GM12875 (cell line): ENCODE measurements at regions not wholly inside any gene's neighbourhood (a gene's known extent, or its start where the extent isn't known, plus 50 kb on each side); places are given as distances from the start of the nearest gene placed in this dataset.

Experiments
- H3K4me3 ChIP-seq: one replicate; pipeline ENCODE4 v1.5.1; 2011; ENCODE audit warnings: low read depth, low read length, control low read depth
- CTCF ChIP-seq: IDR thresholded peaks from 2 replicates; pipeline ENCODE4 v1.5.1; 2011; ENCODE audit warnings: low read depth, mild to moderate bottlenecking, control low read depth, inconsistent platforms, low read length, moderate library complexity, borderline replicate concordance; ENCODE audit not compliant: insufficient read depth

GRCh38 chr20:11395581-11395980 lies 522.1 kb upstream of the BTBD3 start:
- no peak for TF ChIP-seq CTCF
- no peak overlapping the region for H3K4me3 ChIP-seq

DNA sequence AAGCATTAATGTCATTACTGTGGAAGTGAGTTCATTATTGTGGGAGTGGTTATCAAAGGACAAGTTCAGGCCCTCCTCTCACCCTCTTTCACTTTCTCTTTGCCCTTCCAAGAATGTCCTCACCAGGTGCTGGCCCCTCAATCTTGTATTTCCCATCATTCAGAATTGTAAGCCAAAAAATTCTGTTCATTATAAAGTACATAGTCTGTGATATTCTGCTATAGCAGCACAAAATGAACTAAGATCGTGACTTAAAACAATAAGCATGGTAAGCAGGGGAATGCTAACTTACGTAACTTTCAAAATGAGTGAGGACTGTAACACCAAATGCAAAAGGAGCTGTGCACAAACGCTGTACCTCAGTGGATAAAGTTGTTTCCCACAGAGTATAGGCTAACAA lies 515.7 kb upstream of the BTBD3 start:
- no peak overlapping the region for H3K4me3 ChIP-seq
- no peak for TF ChIP-seq CTCF

DNA sequence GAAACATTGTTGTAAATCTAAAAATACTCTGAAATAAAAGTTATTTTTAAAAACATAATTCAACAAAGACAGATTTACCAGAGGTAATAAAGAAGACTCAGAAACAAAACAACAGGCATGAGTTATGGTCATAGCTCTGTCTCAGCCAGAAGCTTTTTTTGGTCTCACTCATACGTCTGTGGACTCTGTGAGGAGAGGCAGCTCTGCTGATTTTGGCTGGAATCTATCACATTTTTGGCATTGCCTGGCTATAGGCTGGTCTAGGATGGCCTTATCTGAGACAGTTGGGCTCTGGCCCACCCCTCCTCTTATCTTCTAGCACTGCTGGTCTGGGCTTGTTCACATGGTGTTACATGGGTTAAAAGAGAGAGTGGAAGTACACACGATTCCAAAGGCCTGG lies 514.0 kb upstream of the BTBD3 start:
- TF ChIP-seq CTCF: no peak
- H3K4me3 ChIP-seq: no peak overlapping the region

DNA sequence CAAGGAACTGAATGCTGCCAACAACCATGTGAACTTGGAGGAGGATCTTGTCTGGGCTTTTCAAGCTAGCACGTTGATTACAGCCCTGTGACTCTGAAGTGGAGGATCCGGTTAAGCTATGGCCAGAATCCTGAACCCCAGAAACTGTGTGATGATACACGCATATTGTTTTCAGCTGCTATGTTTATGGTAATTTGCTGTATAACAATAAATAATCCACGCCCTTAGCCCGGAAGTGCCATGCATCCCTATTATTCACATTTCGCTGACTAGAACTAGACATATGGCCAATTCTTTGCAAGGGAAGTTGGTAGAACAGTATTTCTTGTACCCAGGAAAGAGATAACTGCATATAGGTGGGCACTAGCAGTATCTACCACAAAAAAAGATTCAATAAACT lies 510.8 kb upstream of the BTBD3 start:
- no peak overlapping the region for H3K4me3 ChIP-seq
- no peak for TF ChIP-seq CTCF

DNA sequence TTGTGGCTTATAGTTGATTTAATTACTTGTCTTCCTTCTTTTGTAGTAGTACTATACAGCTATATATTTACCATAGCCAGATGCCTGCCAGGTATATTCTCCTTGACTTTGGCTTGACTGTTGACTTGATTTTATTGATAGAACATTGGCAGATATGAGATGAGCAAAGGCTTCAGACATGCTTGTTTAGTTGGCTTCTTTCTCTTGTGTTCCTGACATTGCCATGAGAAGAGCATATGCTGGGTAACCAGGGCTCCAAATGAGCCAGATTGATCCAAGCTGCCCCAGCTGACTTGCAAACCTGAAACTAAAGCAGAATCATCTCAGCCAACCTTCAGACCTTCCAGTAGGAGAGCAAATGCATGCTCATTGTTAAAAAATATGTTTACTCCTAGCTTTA lies 508.1 kb upstream of the BTBD3 start:
- no peak overlapping the region for H3K4me3 ChIP-seq
- no peak for TF ChIP-seq CTCF

- no peak overlapping the region for H3K4me3 ChIP-seq
- no peak for TF ChIP-seq CTCF
Observed at GRCh38 chr20:11411765-11412164, 505.9 kb upstream of the BTBD3 start.

GRCh38 chr20:11426948-11427347 lies 490.7 kb upstream of the BTBD3 start:
- TF ChIP-seq CTCF: no peak
- no peak overlapping the region for H3K4me3 ChIP-seq
